Panc1 (cell line): ENCODE measurements at regions not wholly inside any gene's neighbourhood (a gene's known extent, or its start where the extent isn't known, plus 50 kb on each side); places are given as distances from the start of the nearest gene placed in this dataset.

Experiments used
- ATAC-seq: fragments of 200-7000 bp; cut with Tn5 transposase; 2 replicates; pipeline ENCODE4 v1.9.1; 2020; ENCODE audit warnings: mild to moderate bottlenecking, moderate library complexity
- BruUV-seq: library from RNA; stranded (reverse); fragments of 400-500 nt; replicated peaks from 2 replicates; lab custom pipeline; 2021; lab: Mats Ljungman, UMichigan
- CTCF ChIA-PET: fragments of 300-600 bp; sonication (Branson Sonifier 250); formaldehyde crosslinking; loops from one replicate; lab custom pipeline; 2022; ENCODE audit warnings: antibody characterized with exemption; lab: Charles Lee
- POLR2A ChIA-PET: fragments of 300-600 bp; sonication (Branson Sonifier 250); formaldehyde crosslinking; loops from one replicate; lab custom pipeline; 2022; ENCODE audit warnings: antibody characterized with exemption; lab: Charles Lee
- DNase-seq: peaks from one replicate; pipeline ENCODE4 v3.0.0-alpha.2; 2010; ENCODE audit warnings: low read depth, low spot score
- H3K27ac ChIP-seq: 2 replicates; pipeline ENCODE4 v1.5.1; 2011; ENCODE audit warnings: mild to moderate bottlenecking, low read length, inconsistent platforms
- H3K27me3 ChIP-seq: fragments of 200-500 bp; sonication (Bioruptor generic); 2 replicates; pipeline ENCODE4 v1.6.0; 2014; ENCODE audit warnings: low read length, inconsistent platforms; ENCODE audit not compliant: control insufficient read depth, insufficient read depth
- H3K36me3 ChIP-seq: fragments of 200-500 bp; sonication (Bioruptor generic); 2 replicates; pipeline ENCODE4 v1.5.1; 2014; ENCODE audit warnings: inconsistent platforms, mild to moderate bottlenecking, low read length, moderate library complexity; ENCODE audit not compliant: control insufficient read depth, insufficient read depth
- H3K4me1 ChIP-seq: 2 replicates; pipeline ENCODE4 v1.5.1; 2011; ENCODE audit warnings: inconsistent platforms, mild to moderate bottlenecking, low read length, moderate library complexity; ENCODE audit not compliant: control insufficient read depth, insufficient read depth
- H3K4me3 ChIP-seq, 2 experiments: 2 replicates each; pipeline ENCODE4 v1.5.1; 2011 to 2012; ENCODE audit warnings: low read depth in 2 of 2, low read length in 2 of 2, mild to moderate bottlenecking in 2 of 2, inconsistent platforms in 1 of 2, moderate library complexity in 1 of 2
- H3K9me3 ChIP-seq: fragments of 200-500 bp; sonication (Bioruptor generic); 2 replicates; pipeline ENCODE4 v1.5.1; 2014; ENCODE audit warnings: low read depth, mild to moderate bottlenecking, inconsistent platforms, low read length, moderate library complexity; ENCODE audit not compliant: control insufficient read depth, insufficient read depth
- POLR2AphosphoS5 ChIP-seq: IDR thresholded peaks from 2 replicates; pipeline ENCODE4 v1.6.1; 2012; ENCODE audit warnings: mild to moderate bottlenecking, low read depth, low read length, moderate library complexity
- REST ChIP-seq, 2 experiments: IDR thresholded peaks; 2 replicates each; pipeline ENCODE4 v1.6.1; 2011 to 2012; ENCODE audit warnings: low read depth in 2 of 2, control low read depth in 1 of 2, low read length in 1 of 2, mild to moderate bottlenecking in 1 of 2, moderate library complexity in 1 of 2; ENCODE audit not compliant: insufficient read depth in 1 of 2
- SIN3A ChIP-seq: IDR thresholded peaks from 2 replicates; pipeline ENCODE4 v1.6.1; 2012; ENCODE audit warnings: low read depth, mild to moderate bottlenecking, low read length, moderate library complexity, borderline replicate concordance; ENCODE audit not compliant: insufficient read depth
- TCF7L2 ChIP-seq: IDR thresholded peaks from 2 replicates; pipeline ENCODE4 v1.6.1; 2011; ENCODE audit warnings: mild to moderate bottlenecking, low read depth, low read length, inconsistent platforms
- in situ Hi-C: cut with HindIII; loops from 2 replicates; pipeline ENCODE4 v1.10.0; 2016; ENCODE audit warnings: low sequenced_read_pairs, low pct_unique_long_range_greater_than_20kb
- intact Hi-C: fragments of 100-400 bp; cut with micrococcal nuclease; formaldehyde crosslinking; loops from one replicate; pipeline ENCODE4 v1.10.0; 2022; ENCODE audit not compliant: unreplicated experiment
- TF ChIP-seq, protein P1 (sequence below): fragments of 450-650 bp; IDR thresholded peaks from 2 replicates; pipeline ENCODE4 v1.5.1; 2017; ENCODE audit warnings: mild to moderate bottlenecking

DNA sequence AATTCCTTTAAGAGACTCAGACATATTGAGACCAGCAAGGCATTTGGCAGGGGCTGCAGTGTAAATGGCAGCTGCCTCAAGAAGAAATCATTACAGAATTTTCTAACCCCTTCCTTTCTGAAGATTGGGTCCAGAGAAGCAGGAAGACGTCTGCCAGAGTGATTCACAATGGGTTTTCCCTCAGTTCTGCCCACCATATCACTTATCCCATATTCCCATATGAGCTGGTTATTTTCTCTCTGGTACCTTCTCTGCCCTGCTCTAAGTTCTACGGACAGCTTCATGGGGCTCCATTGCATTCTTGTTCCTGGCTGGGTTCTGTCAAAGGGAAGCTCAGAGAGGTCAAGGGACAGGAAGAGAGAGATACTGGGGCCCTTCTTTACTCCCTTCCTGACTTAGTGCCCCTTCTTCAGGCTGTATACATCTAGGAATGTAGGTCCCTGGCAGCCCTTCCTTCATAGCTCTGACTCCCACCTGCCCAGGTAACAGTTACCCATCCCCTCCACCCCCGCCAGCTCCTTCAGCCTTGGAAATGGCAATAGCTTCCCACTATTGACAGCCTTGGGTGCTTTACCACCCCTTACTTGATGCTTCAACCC lies 420.6 kb upstream of the DAB1 start:
- intact Hi-C loops (no loop called here), in situ Hi-C loops (no loop called here)
- no TSS peak for BruUV-seq
- DNase-seq (no peak), ATAC-seq (no peak)
- TF ChIP-seq, protein P1, sequence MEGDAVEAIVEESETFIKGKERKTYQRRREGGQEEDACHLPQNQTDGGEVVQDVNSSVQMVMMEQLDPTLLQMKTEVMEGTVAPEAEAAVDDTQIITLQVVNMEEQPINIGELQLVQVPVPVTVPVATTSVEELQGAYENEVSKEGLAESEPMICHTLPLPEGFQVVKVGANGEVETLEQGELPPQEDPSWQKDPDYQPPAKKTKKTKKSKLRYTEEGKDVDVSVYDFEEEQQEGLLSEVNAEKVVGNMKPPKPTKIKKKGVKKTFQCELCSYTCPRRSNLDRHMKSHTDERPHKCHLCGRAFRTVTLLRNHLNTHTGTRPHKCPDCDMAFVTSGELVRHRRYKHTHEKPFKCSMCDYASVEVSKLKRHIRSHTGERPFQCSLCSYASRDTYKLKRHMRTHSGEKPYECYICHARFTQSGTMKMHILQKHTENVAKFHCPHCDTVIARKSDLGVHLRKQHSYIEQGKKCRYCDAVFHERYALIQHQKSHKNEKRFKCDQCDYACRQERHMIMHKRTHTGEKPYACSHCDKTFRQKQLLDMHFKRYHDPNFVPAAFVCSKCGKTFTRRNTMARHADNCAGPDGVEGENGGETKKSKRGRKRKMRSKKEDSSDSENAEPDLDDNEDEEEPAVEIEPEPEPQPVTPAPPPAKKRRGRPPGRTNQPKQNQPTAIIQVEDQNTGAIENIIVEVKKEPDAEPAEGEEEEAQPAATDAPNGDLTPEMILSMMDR = no peak
- no peak for TF ChIP-seq POLR2AphosphoS5
- no peak for TF ChIP-seq SIN3A
- no peak for TF ChIP-seq REST (IDR thresholded peaks at IDR 0.05; ENCODE audit: insufficient read depth in 1 of 2, low read depth in 2 of 2, low read length in 1 of 2)
- no peak for TF ChIP-seq TCF7L2
- Histone ChIP-seq H3K36me3 (no peaks in the 10 kb centered on the region), H3K27me3 (no peaks in the 10 kb centered on the region), H3K4me1 (no peaks in the 10 kb centered on the region), H3K9me3 (no peaks in the 10 kb centered on the region), H3K4me3 (no peak overlapping the region), H3K27ac (no peak overlapping the region)
- POLR2A ChIA-PET = interaction anchor here (0.6 kb wide), 1 partner anchor 702 kb away, joined by 15 read pairs; the partner anchor contains the start of gene OMA1
- CTCF ChIA-PET = no interaction called here

- no peaks in the 10 kb centered on the region for H3K27me3 ChIP-seq
- no peaks in the 10 kb centered on the region for H3K4me1 ChIP-seq
- ATAC-seq (no peak), DNase-seq (no peak)
- no peak overlapping the region for H3K27ac ChIP-seq
- ChIA-PET POLR2A (no interaction called here), CTCF (no interaction called here)
- BruUV-seq = no TSS peak
- in situ Hi-C loops (no loop called here), intact Hi-C loops (no loop called here)
- H3K4me3 ChIP-seq = no peak overlapping the region
- H3K9me3 ChIP-seq = no peaks in the 10 kb centered on the region
- H3K36me3 ChIP-seq = no peaks in the 10 kb centered on the region
- TF ChIP-seq SIN3A = no peak
- TF ChIP-seq POLR2AphosphoS5 = no peak
- TF ChIP-seq, protein P1 = no peak
- TF ChIP-seq TCF7L2 = no peak
- no peak for TF ChIP-seq REST (IDR thresholded peaks at IDR 0.05; ENCODE audit: insufficient read depth in 1 of 2, low read depth in 2 of 2, low read length in 1 of 2)
Measured at GRCh38 chr1:57843760-57844159, 419.9 kb upstream of the DAB1 start.
